PFSK-1 (cell line): ENCODE measurements at regions not wholly inside any gene's neighbourhood (a gene's known extent, or its start where the extent isn't known, plus 50 kb on each side); places are given as distances from the start of the nearest gene placed in this dataset.

Experiments used
- FOXP2 ChIP-seq: optimal IDR thresholded peaks from 2 replicates; pipeline ENCODE3; 2011; ENCODE audit warnings: borderline replicate concordance, control low read depth, inconsistent platforms; ENCODE audit not compliant: insufficient read depth; ENCODE audit errors: extremely low read length, extremely low read depth
- POLR2AphosphoS5 ChIP-seq: IDR thresholded peaks from 2 replicates; pipeline ENCODE4 v1.6.1; 2012; ENCODE audit warnings: low read depth, mild to moderate bottlenecking, control low read depth, low read length, moderate library complexity
- REST ChIP-seq, 2 experiments: IDR thresholded peaks; 2 replicates each; pipeline versions ENCODE4 v1.6.1 to v1.8.0; 2011 to 2012; ENCODE audit warnings: low read depth in 2 of 2, low read length in 2 of 2, control low read depth in 1 of 2, inconsistent platforms in 1 of 2, mild to moderate bottlenecking in 1 of 2, moderate library complexity in 1 of 2; ENCODE audit not compliant: insufficient read depth in 1 of 2
- SIN3A ChIP-seq: IDR thresholded peaks from 2 replicates; pipeline ENCODE4 v1.6.1; 2012; ENCODE audit warnings: mild to moderate bottlenecking, low read length, moderate library complexity, borderline replicate concordance; ENCODE audit not compliant: insufficient read depth
- TAF1 ChIP-seq: IDR thresholded peaks from 2 replicates; pipeline ENCODE4 v1.6.1; 2012; ENCODE audit warnings: low read length, control low read depth, borderline replicate concordance; ENCODE audit not compliant: insufficient read depth

- TF ChIP-seq FOXP2: no peak
- no peak for TF ChIP-seq TAF1
- TF ChIP-seq SIN3A: no peak
- no peak for TF ChIP-seq REST (IDR thresholded peaks at IDR 0.05; ENCODE audit: insufficient read depth in 1 of 2, low read depth in 2 of 2, low read length in 2 of 2)
- TF ChIP-seq POLR2AphosphoS5: no peak
Measured at GRCh38 chr4:96205143-96205936, 365.4 kb downstream of the PDHA2 start.

GRCh38 chr4:96227515-96227914, 387.6 kb downstream of the PDHA2 start:
- no peak for TF ChIP-seq SIN3A
- no peak for TF ChIP-seq POLR2AphosphoS5
- TF ChIP-seq TAF1: no peak
- TF ChIP-seq FOXP2: no peak
- no peak for TF ChIP-seq REST (IDR thresholded peaks at IDR 0.05; ENCODE audit: insufficient read depth in 1 of 2, low read depth in 2 of 2, low read length in 2 of 2)

GRCh38 chr4:96228463-96228862, 388.6 kb downstream of the PDHA2 start:
- TF ChIP-seq SIN3A (no peak), TAF1 (no peak), FOXP2 (no peak), REST (IDR thresholded peaks at IDR 0.05; ENCODE audit: insufficient read depth in 1 of 2, low read depth in 2 of 2, low read length in 2 of 2) (no peak), POLR2AphosphoS5 (no peak)

- TF ChIP-seq FOXP2 (no peak), REST (IDR thresholded peaks at IDR 0.05; ENCODE audit: insufficient read depth in 1 of 2, low read depth in 2 of 2, low read length in 2 of 2) (no peak), POLR2AphosphoS5 (no peak), SIN3A (no peak), TAF1 (no peak)
Measured at GRCh38 chr4:96240041-96240440, 400.1 kb downstream of the PDHA2 start.

- no peak for TF ChIP-seq SIN3A
- no peak for TF ChIP-seq TAF1
Measured at GRCh38 chr4:96241819-96242218, 401.9 kb downstream of the PDHA2 start.
